ENCODE measurements at regions not wholly inside any gene's neighbourhood (a gene's known extent, or its start where the extent isn't known, plus 50 kb on each side); places are given as distances from the start of the nearest gene placed in this dataset.

- Mint-ChIP-seq H3K36me3 (no peaks in the 10 kb centered on the region), H3K27ac (no peak overlapping the region), H3K9me3 (peaks cover 0 to 20% (median 7%) of the 10 kb centered on the region in 7 donors), H3K4me1 (no peaks in the 10 kb centered on the region), H3K4me3 (no peak overlapping the region), H3K27me3 (no peaks in the 10 kb centered on the region)
- no peaks in the 10 kb centered on the region for H3K36me3 ChIP-seq (ENCODE audit: control insufficient read depth, insufficient read depth, low read length)
- no peaks in the 10 kb centered on the region for H3K4me1 ChIP-seq (ENCODE audit: control insufficient read depth, insufficient read depth, low read length, poor library complexity, severe bottlenecking)
- H3K27ac ChIP-seq (ENCODE audit: insufficient read depth, low read length, poor library complexity, severe bottlenecking): no peak overlapping the region
- peaks cover 2 to 3% of the 10 kb centered on the region in 2 experiments for H3K9me3 ChIP-seq (ENCODE audit: control insufficient read depth in 2 of 2, low read length in 2 of 2)
- no peak for ATAC-seq (ENCODE audit: low read depth in 2 of 2)
- DNase-seq: no peak
- H3K4me3 ChIP-seq (ENCODE audit: low read depth, low read length): no peak overlapping the region
- H3K27me3 ChIP-seq (ENCODE audit: control insufficient read depth, insufficient read depth, low read length): no peaks in the 10 kb centered on the region
Observed at GRCh38 chr18:30709595-30709994, 332.9 kb downstream of the DSC3 start.

GRCh38 chr18:30705943-30706342 lies 336.6 kb downstream of the DSC3 start:
- ATAC-seq (ENCODE audit: low read depth in 2 of 2): no peak
- Mint-ChIP-seq H3K9me3 (peaks cover 3 to 27% (median 10%) of the 10 kb centered on the region in 7 donors), H3K4me1 (no peaks in the 10 kb centered on the region), H3K27ac (no peak overlapping the region), H3K4me3 (no peak overlapping the region), H3K27me3 (no peaks in the 10 kb centered on the region), H3K36me3 (no peaks in the 10 kb centered on the region)
- Histone ChIP-seq H3K27me3 (ENCODE audit: control insufficient read depth, insufficient read depth, low read length) (no peaks in the 10 kb centered on the region), H3K4me3 (ENCODE audit: low read depth, low read length) (no peak overlapping the region), H3K9me3 (ENCODE audit: control insufficient read depth in 2 of 2, low read length in 2 of 2) (no peaks in the 10 kb centered on the region), H3K4me1 (ENCODE audit: control insufficient read depth, insufficient read depth, low read length, poor library complexity, severe bottlenecking) (no peaks in the 10 kb centered on the region), H3K27ac (ENCODE audit: insufficient read depth, low read length, poor library complexity, severe bottlenecking) (no peak overlapping the region), H3K36me3 (ENCODE audit: control insufficient read depth, insufficient read depth, low read length) (no peaks in the 10 kb centered on the region)
- DNase-seq: no peak

DNA sequence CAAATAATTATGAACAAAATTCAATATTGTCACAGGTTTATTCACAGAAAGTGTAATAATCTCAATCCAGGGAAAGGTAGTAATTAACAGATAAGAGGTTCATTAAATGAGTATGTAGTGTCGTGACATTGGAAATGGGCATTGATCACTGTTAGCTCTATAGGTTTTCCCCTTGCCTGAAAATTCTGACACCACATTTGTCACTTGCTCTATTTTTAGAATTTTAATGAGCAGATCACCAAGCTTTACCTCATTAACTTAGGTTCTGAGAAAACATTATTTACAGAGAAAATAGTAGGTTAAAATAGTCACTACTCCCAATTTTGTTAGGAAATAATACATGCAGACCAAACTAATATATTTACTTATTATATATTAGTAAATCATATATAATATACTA lies 344.0 kb downstream of the DSC3 start:
- no peaks in the 10 kb centered on the region for H3K27me3 ChIP-seq (ENCODE audit: control insufficient read depth, insufficient read depth, low read length)
- Mint-ChIP-seq H3K4me3 (no peak overlapping the region), H3K27ac (no peak overlapping the region), H3K9me3 (peaks cover 0 to 43% (median 5%) of the 10 kb centered on the region in 7 donors), H3K4me1 (no peaks in the 10 kb centered on the region), H3K27me3 (no peaks in the 10 kb centered on the region), H3K36me3 (no peaks in the 10 kb centered on the region)
- H3K4me3 ChIP-seq (ENCODE audit: low read depth, low read length): no peak overlapping the region
- no peak for DNase-seq
- peaks cover 0 to 5% of the 10 kb centered on the region in 2 experiments for H3K9me3 ChIP-seq (ENCODE audit: control insufficient read depth in 2 of 2, low read length in 2 of 2)
- H3K27ac ChIP-seq (ENCODE audit: insufficient read depth, low read length, poor library complexity, severe bottlenecking): no peak overlapping the region
- ATAC-seq (ENCODE audit: low read depth in 2 of 2): no peak
- H3K36me3 ChIP-seq (ENCODE audit: control insufficient read depth, insufficient read depth, low read length): no peaks in the 10 kb centered on the region
- H3K4me1 ChIP-seq (ENCODE audit: control insufficient read depth, insufficient read depth, low read length, poor library complexity, severe bottlenecking): no peaks in the 10 kb centered on the region

DNA sequence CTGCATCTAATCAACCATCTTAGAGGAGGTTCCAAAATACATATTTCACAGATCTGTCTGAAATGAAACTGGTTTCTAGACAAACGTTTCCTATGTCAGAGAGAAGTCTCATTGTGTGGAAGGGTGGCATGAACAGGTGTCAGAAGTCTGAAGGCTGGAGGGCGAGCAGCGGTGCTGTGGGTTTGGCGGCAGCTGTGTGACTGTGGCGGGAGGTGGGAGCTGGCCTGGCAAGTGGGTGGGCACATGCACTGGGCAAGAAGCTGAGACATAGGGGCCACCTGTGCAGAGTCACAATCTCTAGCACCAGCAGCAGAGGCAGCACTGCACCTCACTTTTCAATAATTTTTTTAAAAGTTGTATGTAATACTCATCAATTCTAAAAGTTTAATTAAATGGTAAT lies 346.3 kb downstream of the DSC3 start:
- H3K4me3 ChIP-seq (ENCODE audit: low read depth, low read length): no peak overlapping the region
- no peaks in the 10 kb centered on the region for H3K36me3 Mint-ChIP-seq
- no peak for ATAC-seq (ENCODE audit: low read depth in 2 of 2)
- H3K4me3 Mint-ChIP-seq: no peak overlapping the region
- H3K9me3 ChIP-seq (ENCODE audit: control insufficient read depth in 2 of 2, low read length in 2 of 2): peaks cover 0 to 5% of the 10 kb centered on the region in 2 experiments
- H3K4me1 ChIP-seq (ENCODE audit: control insufficient read depth, insufficient read depth, low read length, poor library complexity, severe bottlenecking): no peaks in the 10 kb centered on the region
- no peak for DNase-seq
- H3K9me3 Mint-ChIP-seq: peaks cover 0 to 29% (median 4%) of the 10 kb centered on the region in 7 donors
- H3K36me3 ChIP-seq (ENCODE audit: control insufficient read depth, insufficient read depth, low read length): no peaks in the 10 kb centered on the region
- H3K27me3 ChIP-seq (ENCODE audit: control insufficient read depth, insufficient read depth, low read length): no peaks in the 10 kb centered on the region
- no peaks in the 10 kb centered on the region for H3K27me3 Mint-ChIP-seq
- no peak overlapping the region for H3K27ac Mint-ChIP-seq
- H3K4me1 Mint-ChIP-seq: no peaks in the 10 kb centered on the region
- H3K27ac ChIP-seq (ENCODE audit: insufficient read depth, low read length, poor library complexity, severe bottlenecking): no peak overlapping the region

GRCh38 chr18:30694773-30695172 lies 347.8 kb downstream of the DSC3 start:
- Mint-ChIP-seq H3K4me3 (no peak overlapping the region), H3K4me1 (no peaks in the 10 kb centered on the region), H3K27me3 (no peaks in the 10 kb centered on the region), H3K9me3 (peaks cover 0 to 26% (median 2%) of the 10 kb centered on the region in 7 donors), H3K36me3 (no peaks in the 10 kb centered on the region), H3K27ac (no peak overlapping the region)
- Histone ChIP-seq H3K4me3 (ENCODE audit: low read depth, low read length) (no peak overlapping the region), H3K36me3 (ENCODE audit: control insufficient read depth, insufficient read depth, low read length) (no peaks in the 10 kb centered on the region), H3K27me3 (ENCODE audit: control insufficient read depth, insufficient read depth, low read length) (no peaks in the 10 kb centered on the region), H3K27ac (ENCODE audit: insufficient read depth, low read length, poor library complexity, severe bottlenecking) (no peak overlapping the region), H3K9me3 (ENCODE audit: control insufficient read depth in 2 of 2, low read length in 2 of 2) (peaks cover 0 to 10% of the 10 kb centered on the region in 2 experiments), H3K4me1 (ENCODE audit: control insufficient read depth, insufficient read depth, low read length, poor library complexity, severe bottlenecking) (no peaks in the 10 kb centered on the region)
- DNase-seq (no peak), ATAC-seq (ENCODE audit: low read depth in 2 of 2) (no peak)

- Histone ChIP-seq H3K27me3 (ENCODE audit: control insufficient read depth, insufficient read depth, low read length) (no peaks in the 10 kb centered on the region), H3K4me3 (ENCODE audit: low read depth, low read length) (no peak overlapping the region), H3K36me3 (ENCODE audit: control insufficient read depth, insufficient read depth, low read length) (no peaks in the 10 kb centered on the region), H3K27ac (ENCODE audit: insufficient read depth, low read length, poor library complexity, severe bottlenecking) (no peak overlapping the region), H3K4me1 (ENCODE audit: control insufficient read depth, insufficient read depth, low read length, poor library complexity, severe bottlenecking) (no peaks in the 10 kb centered on the region), H3K9me3 (ENCODE audit: control insufficient read depth in 2 of 2, low read length in 2 of 2) (peaks cover 0 to 5% of the 10 kb centered on the region in 2 experiments)
- Mint-ChIP-seq H3K4me1 (no peaks in the 10 kb centered on the region), H3K9me3 (peaks cover 0 to 30% (median 11%) of the 10 kb centered on the region in 7 donors), H3K4me3 (no peak overlapping the region), H3K27ac (no peak overlapping the region), H3K27me3 (no peaks in the 10 kb centered on the region), H3K36me3 (no peaks in the 10 kb centered on the region)
- DNase-seq (no peak), ATAC-seq (ENCODE audit: low read depth in 2 of 2) (no peak)
Observed at GRCh38 chr18:30689216-30689615, 353.3 kb downstream of the DSC3 start.

DNA sequence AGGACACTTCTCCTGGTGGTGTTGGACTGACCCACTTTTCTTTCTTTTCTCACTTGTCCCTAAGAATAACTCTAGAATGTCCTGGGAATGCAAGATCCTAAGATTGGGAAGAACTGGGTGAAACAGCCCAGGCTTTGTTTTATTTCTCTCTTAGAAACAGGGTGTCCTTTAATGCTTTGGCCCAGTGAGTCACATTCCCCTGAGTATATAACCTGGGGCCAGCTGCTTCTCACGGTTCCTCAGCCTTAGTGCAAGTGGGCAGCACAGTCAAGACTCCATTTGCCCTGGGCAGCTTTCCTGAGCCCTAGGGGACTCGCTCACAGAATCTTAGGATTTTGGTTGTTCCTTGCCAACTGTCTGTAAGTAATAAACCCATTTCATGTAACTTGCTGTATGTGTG lies 355.0 kb downstream of the DSC3 start:
- H3K9me3 Mint-ChIP-seq: peaks cover 0 to 30% (median 9%) of the 10 kb centered on the region in 7 donors
- ATAC-seq (ENCODE audit: low read depth in 2 of 2) (no peak), DNase-seq (no peak)
- Histone ChIP-seq H3K27ac (ENCODE audit: insufficient read depth, low read length, poor library complexity, severe bottlenecking) (no peak overlapping the region), H3K4me3 (ENCODE audit: low read depth, low read length) (no peak overlapping the region), H3K9me3 (ENCODE audit: control insufficient read depth in 2 of 2, low read length in 2 of 2) (peaks cover 0 to 5% of the 10 kb centered on the region in 2 experiments), H3K4me1 (ENCODE audit: control insufficient read depth, insufficient read depth, low read length, poor library complexity, severe bottlenecking) (no peaks in the 10 kb centered on the region), H3K27me3 (ENCODE audit: control insufficient read depth, insufficient read depth, low read length) (no peaks in the 10 kb centered on the region), H3K36me3 (ENCODE audit: control insufficient read depth, insufficient read depth, low read length) (no peaks in the 10 kb centered on the region)
- H3K27ac Mint-ChIP-seq: no peak overlapping the region
- H3K4me1 Mint-ChIP-seq: no peaks in the 10 kb centered on the region
- no peaks in the 10 kb centered on the region for H3K27me3 Mint-ChIP-seq
- H3K4me3 Mint-ChIP-seq: no peak overlapping the region
- no peaks in the 10 kb centered on the region for H3K36me3 Mint-ChIP-seq

DNA sequence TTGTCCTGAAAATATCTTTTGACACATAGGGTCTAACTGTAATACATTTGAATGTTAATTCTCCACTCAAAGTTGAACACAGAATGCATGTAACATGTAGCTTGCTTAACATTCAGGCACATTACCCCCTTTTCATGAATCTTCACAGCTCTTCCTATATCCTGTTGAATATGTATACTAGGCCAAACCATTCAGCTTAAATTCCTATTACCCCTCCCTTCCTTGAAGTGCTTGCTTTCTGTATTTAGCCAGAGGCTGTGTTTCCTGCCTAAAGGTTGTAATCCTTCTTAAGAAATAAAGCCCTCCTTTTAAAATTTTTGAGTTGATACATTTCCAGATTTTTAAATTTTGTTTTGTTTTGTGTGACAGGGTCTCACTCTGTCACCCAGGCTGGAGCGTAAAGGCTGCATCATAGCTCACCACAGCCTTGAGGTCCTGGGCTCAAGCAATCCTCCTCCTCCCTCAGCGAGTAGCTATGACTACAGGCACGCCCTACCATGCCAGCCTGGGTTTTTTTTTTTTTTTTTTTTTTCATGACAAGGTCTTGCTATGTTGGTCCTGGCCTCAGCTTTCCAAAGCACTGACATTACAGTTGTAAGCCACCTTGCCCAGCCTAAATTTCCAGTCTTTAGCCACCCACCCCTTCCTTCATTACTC lies 357.6 kb downstream of the DSC3 start:
- H3K27ac Mint-ChIP-seq: no peak overlapping the region
- Histone ChIP-seq H3K4me1 (ENCODE audit: control insufficient read depth, insufficient read depth, low read length, poor library complexity, severe bottlenecking) (no peaks in the 10 kb centered on the region), H3K36me3 (ENCODE audit: control insufficient read depth, insufficient read depth, low read length) (no peaks in the 10 kb centered on the region), H3K27me3 (ENCODE audit: control insufficient read depth, insufficient read depth, low read length) (no peaks in the 10 kb centered on the region), H3K4me3 (ENCODE audit: low read depth, low read length) (no peak overlapping the region), H3K27ac (ENCODE audit: insufficient read depth, low read length, poor library complexity, severe bottlenecking) (no peak overlapping the region), H3K9me3 (ENCODE audit: control insufficient read depth in 2 of 2, low read length in 2 of 2) (peaks cover 0 to 1% of the 10 kb centered on the region in 2 experiments)
- H3K27me3 Mint-ChIP-seq: no peaks in the 10 kb centered on the region
- H3K4me3 Mint-ChIP-seq: no peak overlapping the region
- H3K9me3 Mint-ChIP-seq: peaks cover 0 to 45% (median 11%) of the 10 kb centered on the region in 7 donors
- H3K36me3 Mint-ChIP-seq: no peaks in the 10 kb centered on the region
- H3K4me1 Mint-ChIP-seq: no peaks in the 10 kb centered on the region
- no peak for ATAC-seq (ENCODE audit: low read depth in 2 of 2)
- no peak for DNase-seq

Measured in CD4-positive, CD25-positive, alpha-beta regulatory T cell (primary cell).